ENCODE measurements at regions not wholly inside any gene's neighbourhood (a gene's known extent, or its start where the extent isn't known, plus 50 kb on each side); places are given as distances from the start of the nearest gene placed in this dataset.
"Not testable (repeated sequence)": the region's sequence is repeated elsewhere in the genome, so short reads cannot be mapped to it uniquely, and the experiment has no call there.

DNA sequence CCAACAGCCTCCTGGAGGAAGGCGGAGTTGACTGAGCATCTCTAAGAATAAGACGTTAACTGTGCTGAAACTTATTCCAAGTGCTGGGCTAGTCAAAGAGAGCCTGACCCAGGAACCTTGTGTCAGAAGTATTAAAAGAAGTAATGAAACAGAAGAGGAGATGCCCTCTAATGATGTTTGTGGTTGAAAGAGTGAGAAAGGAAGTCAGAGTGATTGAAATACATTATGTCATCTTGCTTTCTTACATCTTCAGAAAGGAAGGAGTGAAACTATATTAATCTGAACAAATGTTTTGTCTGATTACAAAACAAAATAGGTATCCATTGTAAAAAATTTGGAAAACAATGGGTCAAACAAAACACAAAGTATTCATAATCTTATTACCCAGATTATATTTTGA, 460.7 kb downstream of the NTRK2 start:
- H3K27ac ChIP-seq: no peak overlapping the region

DNA sequence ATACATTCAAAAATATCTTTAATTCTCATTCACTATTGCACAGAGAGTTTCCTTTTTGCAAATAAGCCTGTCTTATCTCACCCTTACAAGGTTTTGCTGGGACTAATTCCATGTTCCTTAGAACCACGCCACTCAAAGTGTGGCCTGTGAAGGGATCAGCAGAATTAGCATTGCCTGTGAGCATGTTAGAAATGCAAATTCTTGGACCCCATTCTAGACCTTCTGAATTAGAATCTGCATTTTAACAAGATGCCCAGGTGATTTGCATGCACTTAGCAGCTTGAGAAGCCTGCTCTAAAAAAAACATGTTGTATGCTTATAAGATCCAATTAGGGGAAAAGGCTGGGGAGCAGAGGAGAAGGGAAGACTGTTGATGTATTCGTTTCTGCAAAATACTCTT, 460.0 kb downstream of the NTRK2 start:
- Histone ChIP-seq H3K4me3 (no peak overlapping the region), H3K27ac (no peak overlapping the region)

More for the DNA sequence above, 460.7 kb downstream of the NTRK2 start:
- no peak overlapping the region for H3K4me3 ChIP-seq

DNA sequence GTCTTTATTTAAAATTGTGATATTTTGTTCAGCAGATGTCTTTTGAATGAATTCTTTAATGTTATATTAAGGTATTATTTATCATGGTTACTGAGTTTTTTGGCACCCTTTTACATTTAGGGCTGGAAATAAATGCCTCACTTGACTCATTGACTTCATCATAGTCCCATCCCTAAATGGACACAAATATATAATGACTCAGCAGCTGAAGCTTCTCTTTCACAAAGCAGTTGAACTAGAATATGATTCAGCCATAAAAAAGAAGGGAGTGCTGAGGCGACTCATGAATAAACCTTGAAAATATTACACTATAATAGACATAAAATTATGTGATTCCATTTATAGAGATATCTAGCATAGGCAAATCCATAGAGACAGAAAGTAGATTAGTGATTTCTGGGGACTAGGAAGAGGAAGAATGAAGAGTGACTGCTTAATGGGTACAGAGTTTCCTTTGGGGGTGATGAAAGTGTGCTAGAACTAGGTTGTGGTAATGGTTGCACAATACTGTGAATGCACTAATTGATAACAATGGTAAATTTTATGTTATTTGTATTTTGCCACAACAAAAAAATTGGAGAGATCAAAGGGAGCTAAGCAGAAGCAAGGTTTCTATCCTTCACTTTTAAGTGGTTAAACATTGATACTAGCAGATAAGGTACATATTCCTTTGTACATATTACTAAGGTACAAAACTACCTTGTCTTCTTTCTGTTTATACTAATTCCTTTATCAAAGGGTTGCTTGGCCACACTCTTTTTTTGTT, 449.6 kb downstream of the NTRK2 start:
- H3K27ac ChIP-seq: peak overlapping the region in 2 of 21 experiments; percentile 6 to 50
- no peak overlapping the region for H3K4me3 ChIP-seq

DNA sequence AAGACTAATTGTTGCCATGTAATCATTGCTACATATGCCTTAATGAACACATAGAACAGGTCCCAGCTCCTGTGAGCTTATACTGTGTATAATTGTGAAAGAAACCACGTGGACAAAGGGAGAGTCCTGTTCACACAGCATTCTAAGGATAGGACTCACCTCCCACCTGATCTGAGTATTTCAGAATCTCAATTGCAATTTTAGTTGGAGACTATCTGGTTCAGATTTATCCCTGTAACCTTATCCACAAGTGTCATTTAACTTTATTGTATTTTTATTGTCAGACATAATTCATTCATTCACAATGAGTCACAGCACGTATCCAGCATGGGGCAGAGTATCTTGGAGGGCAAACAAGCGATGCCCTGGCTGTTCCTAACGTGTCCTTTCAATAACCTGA, 448.3 kb downstream of the NTRK2 start:
- H3K27ac ChIP-seq: peak overlapping the region in 2 of 21 experiments; percentile 6 to 50

DNA sequence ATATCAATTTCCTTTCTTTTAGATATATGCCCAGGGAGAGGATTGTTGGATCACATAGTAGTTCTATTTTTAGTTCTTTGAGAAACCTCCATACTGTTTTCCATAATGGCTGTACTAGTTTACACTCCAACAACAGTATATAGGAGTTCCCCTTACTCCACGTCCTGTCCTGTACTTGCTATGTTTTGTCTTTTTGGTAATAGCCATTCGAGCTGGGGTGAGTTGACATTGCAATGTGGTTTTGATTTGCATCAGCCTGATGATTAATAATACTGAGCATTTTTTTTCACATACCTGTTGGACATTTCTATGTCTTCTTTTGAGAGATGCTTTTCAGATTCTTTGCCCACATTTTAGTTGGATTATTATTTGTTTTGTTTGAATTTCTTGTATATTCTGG, 445.9 kb downstream of the NTRK2 start:
- no peak overlapping the region for H3K27ac ChIP-seq
- no peak overlapping the region for H3K4me3 ChIP-seq

More for the DNA sequence above, 448.3 kb downstream of the NTRK2 start:
- H3K4me3 ChIP-seq: no peak overlapping the region

DNA sequence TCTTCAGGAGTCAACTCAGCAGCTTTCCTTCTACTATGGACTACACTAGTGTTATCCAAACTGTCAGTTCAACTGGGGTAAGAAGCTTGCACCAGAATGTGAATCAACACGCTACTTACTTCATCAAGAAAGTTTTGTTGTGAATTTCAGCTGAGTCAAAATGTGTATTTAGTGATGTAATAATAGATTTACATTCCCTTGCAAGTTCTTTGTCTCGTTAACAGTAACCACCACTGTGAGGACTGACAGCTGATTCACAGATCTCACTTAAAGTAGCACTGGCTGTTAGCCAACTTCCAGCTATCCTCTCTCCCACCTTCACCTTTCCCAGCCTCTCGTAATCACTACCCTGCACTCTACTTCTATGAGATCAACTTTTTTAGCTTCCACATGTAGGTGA, 445.3 kb downstream of the NTRK2 start:
- no peak overlapping the region for H3K4me3 ChIP-seq
- H3K27ac ChIP-seq: no peak overlapping the region

DNA sequence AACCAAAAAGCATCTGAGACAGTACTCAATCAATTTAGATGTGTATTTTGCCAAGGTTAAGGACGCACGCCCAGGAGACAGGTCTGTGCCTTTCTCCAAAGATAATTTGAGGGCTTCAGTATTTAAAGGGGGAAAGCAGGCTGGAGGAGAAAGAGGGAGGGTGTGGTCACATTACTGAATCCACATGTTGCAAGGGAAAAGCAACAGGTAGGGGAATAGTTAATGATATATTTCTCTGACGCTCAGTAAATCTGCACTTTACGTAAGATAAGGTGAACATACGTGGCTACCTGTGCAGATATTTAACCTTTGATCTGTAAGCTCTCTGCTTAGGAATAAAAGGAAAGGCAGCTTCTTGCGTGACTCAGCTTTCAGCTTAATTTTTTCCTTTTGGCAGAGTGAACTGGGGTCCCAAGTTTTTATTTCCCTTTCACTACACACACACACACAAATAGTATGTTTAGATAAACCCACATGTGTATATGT, 443.4 kb downstream of the NTRK2 start:
- Histone ChIP-seq H3K27ac (no peak overlapping the region), H3K4me3 (no peak overlapping the region)

DNA sequence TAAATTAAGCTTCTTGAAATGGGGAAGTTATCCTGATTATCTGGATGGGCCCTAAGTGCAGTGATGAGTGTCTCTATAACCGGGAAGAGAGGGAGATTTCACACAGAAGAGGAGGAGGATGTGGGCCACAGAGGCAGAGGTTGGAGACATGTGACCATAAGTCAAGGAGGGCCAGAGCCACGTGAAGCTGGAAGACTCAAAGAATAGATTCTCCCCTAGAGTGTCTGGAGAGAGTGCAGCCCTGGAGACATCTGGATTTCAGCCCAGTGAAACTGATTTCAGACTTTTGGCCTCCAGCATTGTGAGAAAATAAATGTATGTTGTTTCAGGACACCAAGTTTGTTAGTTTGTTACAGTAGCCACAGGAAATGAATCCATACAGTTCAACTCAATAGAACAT, 442.9 kb downstream of the NTRK2 start:
- Histone ChIP-seq H3K4me3 (no peak overlapping the region), H3K27ac (no peak overlapping the region)

DNA sequence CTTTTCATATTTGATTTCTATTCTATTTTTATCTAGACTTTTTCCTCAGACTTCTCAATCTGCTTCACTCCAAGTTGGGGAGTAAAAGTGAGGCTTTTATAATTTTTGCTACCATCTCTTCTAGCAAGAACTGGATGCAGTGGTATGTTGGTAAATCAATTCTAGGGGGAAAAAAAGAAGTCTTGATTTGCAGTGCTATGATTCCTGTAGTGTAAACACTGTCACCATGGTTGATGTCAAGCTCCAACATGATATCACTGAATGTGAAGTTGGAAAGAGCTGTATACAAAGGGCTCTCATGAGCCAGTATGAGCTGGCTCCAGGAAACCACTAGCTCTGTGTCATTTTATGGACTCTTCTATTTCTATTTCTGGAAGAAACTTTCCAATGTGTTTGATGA, 439.2 kb downstream of the NTRK2 start:
- no peak overlapping the region for H3K27ac ChIP-seq
- no peak overlapping the region for H3K4me3 ChIP-seq

DNA sequence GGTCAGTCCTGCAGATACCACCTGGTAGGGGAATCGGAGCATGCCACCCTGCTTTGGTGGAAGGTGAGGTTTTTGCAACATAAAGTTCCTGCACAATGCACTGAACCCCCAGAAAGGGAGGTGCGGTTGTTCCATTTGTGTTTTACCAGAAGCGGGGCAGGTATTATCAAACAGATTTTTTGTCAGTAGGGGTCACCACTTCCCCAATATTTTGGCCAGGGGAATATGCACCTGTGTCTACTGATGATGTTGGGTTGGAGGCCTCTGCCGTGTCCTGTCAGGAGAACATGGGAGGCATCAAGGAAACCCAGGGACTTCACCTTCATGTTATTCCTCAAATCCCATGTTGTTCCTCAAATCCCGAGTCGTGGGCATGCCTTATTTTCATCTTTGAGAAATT, 438.7 kb downstream of the NTRK2 start:
- no peak overlapping the region for H3K27ac ChIP-seq
- H3K4me3 ChIP-seq: no peak overlapping the region

DNA sequence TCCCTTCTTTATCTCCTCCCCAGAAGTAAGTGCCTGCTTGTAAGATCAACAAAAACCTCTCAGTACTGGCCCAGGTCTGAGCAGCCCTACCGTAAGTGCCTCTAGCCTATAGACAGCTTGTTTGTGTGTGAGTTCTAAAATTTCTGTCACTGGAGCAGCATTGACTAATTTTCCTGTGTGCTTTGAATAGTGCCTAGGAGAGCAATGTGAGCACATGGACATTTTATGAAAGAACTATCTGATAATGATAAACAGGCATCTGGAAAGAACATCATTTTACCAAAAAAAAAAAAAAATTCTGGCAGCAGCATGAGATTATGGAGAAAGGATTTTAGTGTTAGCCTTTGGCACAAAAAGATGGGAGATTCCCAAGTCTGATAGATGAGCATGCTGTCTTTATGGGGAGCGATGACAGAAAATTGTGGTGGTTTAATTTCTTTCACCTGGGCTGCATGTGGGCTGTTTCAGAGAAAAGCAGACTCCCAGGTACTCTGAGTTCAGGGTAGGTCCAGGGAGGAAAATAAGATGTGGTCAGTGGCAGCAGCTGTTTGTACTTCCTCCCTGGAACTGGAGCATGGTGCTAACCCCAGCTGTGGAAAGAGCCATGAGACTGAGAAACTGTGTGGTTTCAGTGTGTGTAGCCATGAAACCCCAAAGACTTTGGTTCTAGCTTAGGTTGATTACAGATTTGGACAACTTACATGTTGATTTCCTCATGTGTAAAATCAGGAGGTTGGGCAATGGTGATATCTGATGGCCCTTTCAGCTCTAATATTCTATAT, 419.9 kb downstream of the NTRK2 start:
- no peak overlapping the region for H3K4me3 ChIP-seq
- H3K27ac ChIP-seq: no peak overlapping the region

DNA sequence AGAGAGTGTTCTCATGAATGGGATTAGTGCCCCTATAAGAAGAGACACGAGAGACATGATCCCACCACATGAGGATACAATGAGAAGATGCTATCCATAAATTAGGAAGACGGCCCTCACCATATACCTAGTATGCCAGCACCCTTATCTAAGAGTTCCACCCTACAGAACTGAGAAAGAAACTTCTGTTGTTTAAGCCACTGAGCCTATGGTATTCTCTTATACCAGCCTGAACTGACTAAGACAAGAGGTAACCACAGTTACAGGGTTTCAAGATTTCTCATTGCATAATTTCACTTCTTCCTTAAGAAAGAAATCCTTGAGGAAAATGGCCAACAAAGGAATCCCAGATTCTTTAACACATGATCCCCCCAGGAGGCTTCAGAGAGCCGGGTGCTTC, 412.4 kb downstream of the NTRK2 start:
- H3K4me3 ChIP-seq: no peak overlapping the region
- H3K27ac ChIP-seq: no peak overlapping the region

DNA sequence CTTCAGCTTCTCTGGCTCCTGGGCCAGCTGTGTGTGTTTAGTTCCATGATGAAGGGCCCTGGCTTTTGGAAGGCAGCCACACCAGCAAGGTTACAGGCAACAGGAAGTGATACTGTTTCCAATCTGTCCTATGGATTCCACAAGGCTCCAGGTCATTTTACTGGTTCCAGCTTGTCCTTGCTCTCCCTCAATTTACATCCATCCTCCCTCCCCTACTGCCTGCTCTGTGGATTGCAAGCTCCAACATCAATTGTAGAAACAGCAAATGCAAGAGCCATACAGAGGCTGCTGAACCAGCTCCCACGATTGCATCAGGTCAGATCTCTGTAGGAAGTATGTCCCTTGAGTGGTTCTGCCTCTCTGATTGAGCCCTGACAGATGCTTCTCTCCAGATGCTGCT, 409.8 kb downstream of the NTRK2 start:
- no peak overlapping the region for H3K27ac ChIP-seq

DNA sequence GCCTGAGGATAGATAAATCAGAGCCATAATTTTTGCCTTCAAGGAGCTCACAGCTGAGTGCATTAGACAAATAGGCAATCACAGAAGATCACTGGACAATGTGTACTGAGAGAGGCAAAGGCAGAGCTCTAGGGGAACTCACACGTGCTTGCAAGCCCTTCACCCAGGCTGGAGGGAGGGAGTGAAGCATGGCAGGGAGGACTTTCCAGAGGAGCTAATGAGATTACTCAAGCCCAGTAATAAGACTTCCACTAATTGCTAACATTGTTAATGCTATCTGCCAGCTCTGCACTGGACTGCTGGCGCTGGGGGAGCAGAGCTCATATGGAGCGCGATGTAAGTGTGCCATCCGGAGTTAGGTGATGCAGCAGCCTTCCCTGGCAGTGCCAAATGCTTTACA, 408.4 kb downstream of the NTRK2 start:
- Histone ChIP-seq H3K4me3 (no peak overlapping the region), H3K27ac (no peak overlapping the region)

More for the DNA sequence above, 409.8 kb downstream of the NTRK2 start:
- no peak overlapping the region for H3K4me3 ChIP-seq

DNA sequence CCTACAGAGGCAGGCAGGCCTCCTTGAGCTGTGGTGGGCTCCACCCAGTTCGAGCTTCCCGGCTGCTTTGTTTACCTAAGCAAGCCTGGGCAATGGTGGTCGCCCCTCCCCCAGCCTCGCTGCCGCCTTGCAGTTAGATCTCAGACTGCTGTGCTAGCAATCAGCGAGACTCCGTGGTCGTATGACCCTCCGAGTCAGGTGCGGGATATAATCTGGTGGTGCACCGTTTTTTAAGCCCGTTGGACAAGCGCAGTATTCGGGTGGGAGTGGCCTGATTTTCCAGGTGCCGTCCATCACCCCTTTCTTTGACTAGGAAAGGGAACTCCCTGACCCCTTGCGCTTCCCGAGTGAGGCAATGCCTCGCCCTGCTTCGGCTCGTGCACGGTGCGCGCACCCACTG, 407.6 kb downstream of the NTRK2 start:
- not testable (repeated sequence) for H3K27ac ChIP-seq, H3K4me3 ChIP-seq

Data from skin epidermis (tissue), 12 donors.